HG03571 (cell line): ENCODE measurements at regions not wholly inside any gene's neighbourhood (a gene's known extent, or its start where the extent isn't known, plus 50 kb on each side); places are given as distances from the start of the nearest gene placed in this dataset.
"Not testable (repeated sequence)": the region's sequence is repeated elsewhere in the genome, so short reads cannot be mapped to it uniquely, and the experiment has no call there.

Source experiments
- ATAC-seq: cut with Tn5 transposase; IDR thresholded peaks from one replicate; pipeline ENCODE4 v1.9.1; 2021; ENCODE audit not compliant: unreplicated experiment

DNA sequence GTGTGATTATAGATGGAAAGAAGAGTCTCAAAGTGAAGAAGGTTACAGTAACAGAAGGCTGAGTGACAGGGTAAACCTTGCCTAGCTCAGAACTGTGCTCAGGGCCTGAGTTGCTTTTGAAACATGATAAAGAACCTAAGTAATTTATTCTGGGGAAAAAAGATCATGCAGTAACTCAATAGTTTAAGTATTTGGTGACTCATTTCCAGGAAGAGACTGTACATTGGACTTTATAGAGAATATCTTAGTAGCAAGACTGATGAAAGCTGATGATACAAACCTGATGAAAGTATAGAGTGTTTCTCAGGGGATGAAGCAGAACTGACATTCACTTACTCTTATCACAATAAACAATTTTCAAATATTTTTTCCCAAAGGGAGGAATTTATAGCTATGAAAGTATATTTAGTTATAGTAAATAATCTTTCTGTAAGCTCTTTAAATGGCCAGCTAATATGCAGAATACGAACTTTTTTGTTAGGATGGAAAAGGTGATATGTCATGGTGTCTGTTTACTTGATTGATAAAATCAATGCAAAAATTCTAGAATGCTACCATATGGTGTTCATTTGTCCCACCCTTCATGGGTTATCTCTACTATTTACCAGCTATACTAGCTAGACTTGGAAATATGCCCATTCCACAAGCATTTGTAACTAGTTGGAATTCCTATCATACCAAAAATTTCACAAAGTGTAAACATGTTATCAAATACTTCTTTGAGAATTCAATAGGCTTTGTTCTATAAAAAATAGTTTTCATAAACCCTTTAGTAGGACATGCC lies 1265.5 kb upstream of the ACVR2A start:
- no peak for ATAC-seq

DNA sequence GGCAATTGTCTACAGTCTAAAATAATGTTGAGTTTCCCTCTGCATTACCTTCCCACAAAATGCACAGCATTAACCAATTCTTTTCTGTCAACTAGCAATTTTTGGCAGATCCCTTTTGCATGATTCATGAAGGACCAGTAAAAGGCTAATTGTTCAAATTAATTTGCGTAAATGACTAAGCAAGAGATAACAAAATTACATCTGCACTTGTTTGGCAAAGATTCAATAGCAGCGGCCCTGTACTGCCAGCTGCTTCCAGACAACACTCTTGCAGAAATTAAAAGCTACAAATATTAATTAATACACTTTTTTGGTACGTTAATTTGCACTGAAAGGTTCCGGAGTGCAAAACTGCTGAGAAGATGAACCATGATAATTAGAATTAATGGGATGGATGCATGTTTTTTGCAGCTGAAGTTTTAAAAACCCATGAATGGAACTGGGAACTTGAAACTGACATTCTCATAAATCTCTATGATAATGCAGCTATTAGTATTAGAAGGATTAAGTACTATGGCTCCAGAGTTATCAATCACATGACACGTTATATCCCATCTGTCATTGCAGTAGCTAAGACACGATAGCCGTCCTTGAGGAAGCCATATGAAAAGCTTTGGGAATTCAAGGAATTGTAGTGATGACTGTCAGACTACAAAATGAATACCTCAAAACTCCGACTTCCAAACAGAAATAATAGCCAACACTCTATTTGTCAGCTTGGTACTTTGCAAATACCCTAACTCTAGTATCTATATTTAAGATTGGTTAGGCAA lies 1268.3 kb upstream of the ACVR2A start:
- ATAC-seq = no peak

DNA sequence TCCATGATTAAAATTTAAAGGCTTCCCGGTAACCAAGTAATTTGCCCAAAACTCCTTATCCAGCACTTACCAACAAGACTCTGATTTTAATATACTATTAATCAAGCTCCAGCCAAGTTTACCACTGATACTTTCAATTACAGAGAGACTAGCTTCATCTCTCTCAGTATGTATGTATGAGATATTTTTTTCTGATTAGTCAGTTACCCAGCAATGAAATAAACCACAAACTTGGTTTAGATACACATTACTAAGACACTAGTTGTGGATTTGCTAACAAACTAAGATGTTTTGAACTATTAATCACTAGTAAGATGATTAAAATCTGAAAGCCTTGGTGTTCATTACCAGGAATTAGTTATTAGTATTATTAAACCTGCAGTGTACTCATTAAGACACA lies 1272.2 kb upstream of the ACVR2A start:
- no peak for ATAC-seq

DNA sequence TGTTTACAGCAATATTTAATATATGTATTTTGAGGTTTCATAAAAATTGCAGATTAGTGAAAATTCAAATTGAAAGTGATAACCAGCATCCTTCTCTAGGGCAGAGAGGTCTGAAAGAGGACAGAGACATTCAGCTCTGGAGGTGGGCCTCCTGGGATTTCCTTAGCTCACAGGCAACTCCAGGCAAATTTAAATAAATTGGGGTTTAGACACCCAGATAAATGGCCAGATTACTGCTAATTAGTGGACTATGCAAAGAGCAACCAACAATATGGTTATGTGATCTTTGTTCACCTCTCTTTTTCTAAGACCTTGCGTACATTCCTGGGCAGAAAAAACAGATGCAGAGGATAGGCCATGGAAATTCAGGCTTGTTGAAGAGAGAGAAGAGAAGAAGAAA lies 1282.8 kb upstream of the ACVR2A start:
- no peak for ATAC-seq

DNA sequence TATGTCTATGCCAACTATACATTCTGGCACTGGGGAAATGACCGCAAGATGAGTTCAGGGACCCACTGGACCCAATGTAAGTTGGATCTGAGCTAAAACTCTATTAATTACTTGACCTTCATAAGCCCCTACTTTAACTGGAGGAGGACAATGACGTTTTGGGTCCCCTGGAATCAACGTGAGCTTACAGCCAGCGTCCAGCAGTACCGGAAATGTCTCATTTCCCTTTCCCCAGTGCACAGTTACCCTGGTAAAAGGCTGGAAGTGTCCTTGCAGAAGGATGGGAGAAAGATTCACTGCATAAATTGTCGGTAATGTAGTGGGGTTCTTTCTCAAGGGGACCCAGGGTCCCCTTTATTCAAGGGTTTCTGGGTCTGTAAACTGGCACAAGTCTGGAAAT lies 1297.6 kb upstream of the ACVR2A start:
- ATAC-seq = no peak

DNA sequence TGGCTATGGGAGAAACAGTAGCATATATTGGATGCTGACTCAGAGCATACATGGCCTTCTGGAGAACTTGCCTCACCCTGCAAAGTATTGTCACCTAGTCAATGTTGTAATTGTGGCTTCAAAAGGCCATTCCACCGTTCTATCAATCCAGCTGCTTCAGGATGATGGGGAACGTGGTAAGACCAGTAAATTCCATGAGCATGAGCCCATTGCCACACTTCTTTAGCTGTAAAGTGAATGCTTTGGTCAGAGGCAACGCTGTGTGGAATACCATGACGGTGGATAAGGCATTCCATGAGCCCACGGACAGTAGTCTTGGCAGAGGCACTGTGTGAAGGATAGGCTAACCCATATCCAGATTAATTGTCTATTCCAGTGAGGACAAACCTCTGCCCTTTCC lies 1300.1 kb upstream of the ACVR2A start:
- no peak for ATAC-seq

DNA sequence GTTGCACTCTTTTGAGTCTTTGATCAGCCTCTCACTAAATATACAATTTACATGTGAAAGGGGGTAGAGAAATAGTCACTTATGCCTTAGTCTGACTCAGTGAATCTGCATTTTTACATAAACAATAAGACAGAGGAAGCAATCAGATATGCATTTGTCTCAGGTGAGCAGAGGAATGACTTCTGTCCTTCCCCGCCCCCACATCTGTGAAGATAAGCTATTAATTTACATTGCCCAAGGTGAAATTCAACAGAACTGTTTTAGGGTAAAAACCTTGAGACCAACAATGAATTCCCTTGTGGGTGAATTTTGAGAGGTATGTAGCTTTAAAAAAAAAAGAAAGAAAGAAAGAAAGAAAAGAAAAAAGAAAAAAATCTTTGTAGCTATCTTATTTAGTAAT lies 1302.9 kb upstream of the ACVR2A start:
- ATAC-seq = no peak

DNA sequence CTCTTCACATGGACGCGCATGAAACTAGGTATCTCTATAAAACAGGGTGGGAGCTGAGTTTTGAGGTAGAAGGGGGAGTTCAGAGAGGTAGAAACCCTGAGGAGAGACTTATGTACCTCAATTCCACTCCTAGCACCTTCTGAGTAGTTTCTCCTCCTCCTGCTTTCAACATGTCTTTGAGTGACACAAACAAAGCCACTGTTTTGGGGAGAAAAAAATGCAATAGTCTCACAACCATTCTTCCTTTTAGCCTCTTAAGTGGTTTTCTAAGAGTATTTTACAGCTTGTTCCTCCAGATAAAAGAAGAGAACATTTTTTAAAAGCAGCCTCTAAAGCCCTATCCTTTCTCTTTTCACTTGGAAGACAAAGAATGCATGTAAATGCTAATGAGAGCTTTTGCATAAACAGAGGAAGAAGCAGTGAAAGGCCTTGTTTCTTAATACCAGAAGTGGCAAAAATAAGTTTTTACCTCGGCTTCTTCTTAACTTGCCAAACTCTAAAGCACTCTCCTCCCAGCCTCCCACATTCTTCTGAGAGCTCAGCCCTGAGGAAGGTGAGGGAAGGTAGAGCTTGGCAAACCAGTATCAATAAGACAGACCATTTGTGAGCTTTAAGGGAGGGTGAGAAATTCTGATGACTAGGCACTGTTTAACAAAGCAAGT lies 1304.4 kb upstream of the ACVR2A start:
- no peak for ATAC-seq

DNA sequence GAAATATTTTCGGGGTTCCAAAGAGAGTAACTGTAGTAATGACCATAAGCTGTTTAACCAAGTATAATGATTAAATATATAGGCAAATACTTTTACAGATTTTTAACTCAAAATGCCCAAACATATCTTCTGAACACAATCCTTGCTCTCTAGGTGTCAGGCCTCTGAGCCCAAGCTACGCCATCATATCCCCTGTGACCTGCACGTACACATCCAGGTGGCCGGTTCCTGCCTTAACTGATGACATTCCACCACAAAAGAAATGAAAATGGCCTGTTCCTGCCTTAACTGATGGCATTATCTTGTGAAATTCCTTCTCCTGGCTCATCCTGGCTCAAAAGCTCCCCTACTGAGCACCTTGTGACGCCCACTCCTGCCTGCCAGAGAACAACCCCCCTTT lies 1305.1 kb upstream of the ACVR2A start:
- ATAC-seq = not testable (repeated sequence)

DNA sequence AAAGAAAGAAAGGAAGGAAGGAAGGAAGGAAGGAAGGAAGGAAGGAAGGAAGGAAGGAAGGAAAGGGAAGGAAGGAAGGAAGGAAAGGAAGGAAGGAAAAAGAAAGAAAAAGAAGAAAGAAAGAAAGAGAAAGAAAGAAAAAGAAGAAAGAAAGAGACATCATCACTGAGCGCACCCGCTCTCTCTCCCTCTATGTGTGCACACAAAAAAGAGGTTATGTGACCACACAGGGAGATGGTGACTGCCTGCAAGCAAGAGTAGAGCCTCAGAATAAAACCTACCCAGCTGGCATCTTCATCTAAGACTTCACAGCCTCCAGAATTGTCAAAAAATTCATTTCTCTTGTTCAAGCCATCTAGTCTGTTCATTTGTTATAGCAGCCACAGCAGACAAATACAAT lies 1307.4 kb upstream of the ACVR2A start:
- no peak for ATAC-seq

DNA sequence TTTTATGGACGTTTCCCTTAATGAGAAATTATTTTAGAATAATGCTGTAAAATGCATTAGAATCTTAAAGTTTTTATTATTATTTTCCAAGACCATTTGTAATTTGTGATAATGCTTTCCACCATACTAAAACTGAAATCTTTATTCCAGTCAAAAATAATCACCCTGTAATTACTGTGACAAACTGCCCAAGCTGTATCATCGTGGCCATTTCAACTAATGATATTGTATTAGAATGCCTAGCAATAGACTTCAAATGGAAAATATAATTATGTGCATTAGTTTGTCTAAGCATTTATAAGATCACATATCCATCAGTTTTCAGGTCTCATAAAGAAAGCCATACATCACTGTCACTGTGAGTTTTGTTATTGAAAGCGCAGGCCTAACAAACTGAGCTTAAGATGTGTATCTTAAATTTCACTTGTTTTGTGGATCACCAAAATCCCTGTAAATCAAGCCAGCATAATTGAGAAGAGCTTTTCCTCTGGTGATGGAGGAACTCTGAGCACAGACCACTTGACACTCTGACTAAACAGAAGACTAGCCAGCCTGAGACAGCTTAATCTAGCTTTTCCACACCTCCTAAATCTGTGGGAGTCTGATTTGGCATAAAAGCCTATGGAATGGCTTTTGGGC lies 1312.2 kb upstream of the ACVR2A start:
- ATAC-seq = no peak

DNA sequence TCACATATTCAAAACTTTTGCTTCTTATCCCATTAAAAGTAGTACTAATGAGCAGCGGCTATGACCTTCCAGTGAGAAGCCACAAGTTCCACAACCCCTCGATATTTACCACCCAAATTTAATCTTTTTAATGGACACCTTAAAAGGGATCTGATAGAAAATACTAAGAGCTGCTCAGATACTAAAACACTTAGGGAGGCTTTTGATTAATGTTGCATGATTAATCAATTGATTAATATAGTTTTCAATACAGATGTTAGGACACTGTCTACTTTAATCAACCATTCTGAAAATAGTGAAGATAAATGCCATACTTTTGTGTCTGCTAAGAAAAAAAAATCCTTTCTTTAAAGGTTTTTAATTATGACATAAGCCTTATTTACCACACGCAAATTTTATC lies 1312.8 kb upstream of the ACVR2A start:
- no peak for ATAC-seq

DNA sequence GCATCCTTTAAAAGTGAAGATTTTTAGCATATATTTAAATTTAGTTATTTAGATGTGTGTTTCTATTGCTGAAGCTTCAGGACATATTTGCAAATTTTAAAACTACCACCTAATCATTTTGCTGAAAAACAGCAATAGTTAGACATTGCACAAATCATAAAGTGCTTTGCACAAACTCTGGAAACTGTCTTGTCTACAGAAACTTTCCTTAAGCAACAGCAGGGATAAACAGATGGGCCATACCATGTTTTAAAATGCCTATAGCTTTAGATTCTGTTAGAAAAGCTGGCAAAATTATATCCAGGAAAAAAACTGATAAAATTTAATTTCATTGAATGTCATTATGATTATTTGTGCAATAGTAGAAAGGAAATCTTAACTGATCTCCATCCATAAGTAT lies 1313.9 kb upstream of the ACVR2A start:
- no peak for ATAC-seq

DNA sequence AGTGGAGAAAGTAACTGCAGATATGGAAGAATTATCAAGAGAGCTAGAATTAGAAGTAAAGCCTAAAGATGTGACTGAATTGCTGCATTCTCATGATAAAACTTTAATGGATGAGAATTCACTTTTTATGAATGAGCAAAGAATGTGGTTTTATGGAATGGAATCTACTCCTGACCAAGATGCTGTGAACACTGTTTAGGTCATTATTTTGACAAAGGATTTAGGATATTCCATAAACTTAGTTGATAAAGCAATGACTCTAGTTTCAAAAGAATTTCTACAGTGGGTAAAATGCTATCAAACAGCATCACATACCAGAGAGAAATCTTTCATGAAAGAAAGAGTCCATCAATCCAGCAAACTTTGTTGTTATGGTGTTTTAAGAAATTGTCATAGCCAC lies 1317.7 kb upstream of the ACVR2A start:
- ATAC-seq = no peak

DNA sequence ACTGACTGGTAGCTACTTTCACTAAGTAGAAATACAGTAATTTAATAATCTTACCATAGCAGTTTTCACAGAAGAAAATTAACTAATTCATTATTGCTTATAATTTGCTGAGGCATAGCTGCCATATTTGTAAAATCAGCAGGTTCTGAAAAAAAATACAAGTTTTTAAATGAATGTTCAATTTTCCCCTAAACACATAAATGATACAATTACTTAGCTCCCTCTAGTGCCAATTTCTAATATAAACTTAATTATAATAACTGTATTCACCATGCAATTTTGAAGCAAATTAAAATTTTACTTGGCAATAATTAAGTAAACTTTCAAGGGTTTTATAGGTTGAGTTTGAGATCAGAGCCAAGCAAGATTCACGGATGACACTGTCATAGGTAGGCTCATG lies 1321.6 kb upstream of the ACVR2A start:
- no peak for ATAC-seq

DNA sequence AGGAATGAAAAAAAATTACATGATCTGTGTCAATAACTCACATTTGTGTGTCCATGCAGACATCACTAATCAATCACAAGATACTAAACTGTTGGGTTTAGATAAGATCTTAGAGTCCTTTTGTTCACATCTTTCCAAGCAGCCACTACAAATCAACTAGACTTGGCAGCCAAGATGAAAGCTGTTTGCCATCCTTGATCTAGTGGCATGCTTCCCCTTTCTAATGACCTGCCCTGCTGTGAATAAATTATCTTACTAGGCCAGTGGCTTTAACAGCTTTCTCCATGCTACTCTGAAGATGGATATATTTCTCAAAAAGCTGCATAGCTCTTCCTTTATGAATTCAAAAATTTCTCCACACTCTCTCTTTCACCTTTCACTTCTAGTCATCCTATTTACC lies 1338.0 kb upstream of the ACVR2A start:
- ATAC-seq = no peak

DNA sequence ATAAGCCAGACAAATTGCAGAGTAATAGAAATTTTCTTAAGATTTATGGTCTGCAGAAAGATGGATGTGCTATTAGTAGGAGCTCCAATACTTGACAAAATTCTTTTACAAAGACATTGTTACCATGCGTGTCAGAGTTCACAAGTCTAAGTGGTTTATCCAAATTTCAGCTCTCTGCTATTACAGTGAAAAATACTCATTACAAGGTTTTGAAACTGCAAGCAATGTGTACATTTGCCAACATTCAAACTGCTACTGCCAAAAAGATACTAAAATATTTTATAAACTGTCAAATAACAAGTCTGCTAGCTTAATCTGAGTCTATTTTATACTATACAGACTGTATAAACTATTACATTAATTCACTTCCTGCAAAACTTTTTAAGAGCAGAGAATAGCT lies 1341.5 kb upstream of the ACVR2A start:
- ATAC-seq = no peak

DNA sequence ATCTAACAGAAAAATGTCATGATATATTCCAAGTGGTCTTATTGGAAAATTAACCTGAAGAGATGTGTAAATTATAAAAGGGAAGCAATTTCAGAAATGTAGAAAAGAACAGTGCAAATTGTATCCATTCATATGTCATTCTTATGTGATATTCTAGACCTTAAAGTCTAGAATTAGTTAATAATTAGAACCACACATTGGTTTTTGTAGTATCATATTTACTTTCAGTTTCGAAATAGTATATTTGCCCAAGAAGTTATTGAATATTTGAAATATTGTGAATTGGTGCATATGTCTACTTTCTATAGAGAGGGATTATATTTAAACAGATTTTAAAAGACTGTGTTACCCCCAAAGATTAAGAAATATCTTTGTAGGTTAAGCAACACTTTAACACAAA lies 1348.6 kb upstream of the ACVR2A start:
- no peak for ATAC-seq

DNA sequence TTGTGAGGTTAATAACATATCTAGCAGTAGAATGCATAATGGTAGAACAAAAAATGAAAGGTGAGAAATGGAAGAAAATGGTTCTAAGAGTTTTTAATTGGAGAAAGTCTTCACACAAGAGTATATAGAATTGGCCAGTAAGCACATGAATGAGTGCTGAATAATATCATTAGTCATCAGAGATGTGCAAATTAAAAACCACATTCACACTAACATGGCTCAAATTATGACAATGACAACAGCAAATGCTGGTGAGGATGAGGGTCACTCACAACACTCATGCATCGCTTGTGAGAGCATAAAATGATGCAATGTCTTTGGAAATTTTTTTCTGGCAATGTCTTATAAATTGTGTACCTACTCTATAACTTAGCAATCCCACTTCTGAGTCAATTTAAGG lies 1355.4 kb upstream of the ACVR2A start:
- ATAC-seq = no peak

DNA sequence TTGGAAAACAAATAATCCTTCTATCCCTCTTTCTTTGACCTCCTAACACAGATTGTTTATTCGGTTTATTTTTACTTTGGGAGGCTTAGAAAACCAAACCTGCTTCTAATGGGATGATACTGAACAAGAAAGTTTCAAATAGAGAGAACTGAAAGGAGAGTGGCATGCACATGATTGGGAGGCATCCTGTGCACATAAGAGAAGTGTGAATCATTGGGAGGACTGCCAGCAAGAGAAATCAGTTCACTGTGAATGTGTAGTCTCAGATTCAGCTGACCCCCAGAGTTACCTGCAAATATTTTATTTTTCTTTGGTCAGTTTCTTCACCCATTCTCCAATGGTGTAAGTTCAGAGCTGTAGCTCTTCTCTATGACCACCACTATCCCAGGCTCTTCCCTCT lies 1363.2 kb upstream of the ACVR2A start:
- no peak for ATAC-seq

DNA sequence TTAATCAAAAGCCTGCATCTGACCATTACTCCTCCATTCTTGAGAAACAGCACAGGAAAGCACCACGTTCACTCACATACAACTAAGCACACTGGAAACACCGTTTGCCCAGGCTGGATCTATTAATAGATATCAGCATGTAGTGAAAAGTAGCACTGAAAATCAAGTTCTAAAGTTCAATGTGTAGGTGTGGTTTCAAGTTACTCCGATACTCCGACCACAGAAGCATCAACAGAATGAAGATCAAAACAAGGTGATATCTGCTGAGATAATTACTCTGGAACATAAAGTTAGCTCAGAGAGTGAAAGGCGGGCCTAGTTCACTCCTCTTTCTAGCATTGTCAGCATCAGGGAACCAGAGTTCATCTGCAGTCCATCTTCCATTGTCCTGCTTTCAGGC lies 1367.4 kb upstream of the ACVR2A start:
- ATAC-seq = no peak

DNA sequence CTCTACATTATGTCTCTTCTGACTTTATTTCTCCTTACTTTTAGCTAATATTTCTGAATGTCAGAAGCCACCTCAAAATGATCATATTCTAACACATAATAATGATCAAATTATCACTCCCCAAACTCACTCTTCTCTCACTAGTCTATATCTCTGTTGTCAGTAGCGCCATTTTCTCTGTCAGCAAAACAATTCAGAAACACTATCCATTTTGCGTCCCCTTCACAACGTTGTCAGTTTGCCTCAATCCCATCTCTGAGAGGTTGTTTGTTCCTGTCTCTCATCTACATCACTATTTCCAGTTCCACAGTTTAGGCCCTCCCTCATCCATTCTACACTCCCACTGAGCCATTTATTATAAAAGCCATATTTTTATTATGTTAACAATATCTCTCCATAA lies 1376.3 kb upstream of the ACVR2A start:
- ATAC-seq = no peak
